Tibial nerve (tissue), 4 donors: ENCODE measurements at regions not wholly inside any gene's neighbourhood (a gene's known extent, or its start where the extent isn't known, plus 50 kb on each side); places are given as distances from the start of the nearest gene placed in this dataset.

Source experiments
- EP300 ChIP-seq, 2 donors: sonication (generic); formaldehyde crosslinking; IDR thresholded peaks; one replicate each; pipeline ENCODE4 v1.6.1; 2017; ENCODE audit warnings: antibody characterized with exemption in 2 of 2, mild to moderate bottlenecking in 1 of 2
- POLR2A ChIP-seq, 2 donors: fragments of 450-650 bp; IDR thresholded peaks; one replicate each; pipeline ENCODE4 v1.6.1; 2017; ENCODE audit warnings: antibody characterized with exemption in 2 of 2, mild to moderate bottlenecking in 2 of 2, moderate library complexity in 2 of 2
- TF ChIP-seq, protein P1 (sequence below), 5 experiments: fragments of 200-600 bp in 3 of 5; fragments of 450-650 bp in 2 of 5; sonication (generic) in 3 of 5; IDR thresholded peaks; one replicate each; pipeline ENCODE4 v1.5.1; 2016 to 2019; ENCODE audit warnings: antibody characterized with exemption in 5 of 5, mild to moderate bottlenecking in 3 of 5, moderate library complexity in 2 of 5

DNA sequence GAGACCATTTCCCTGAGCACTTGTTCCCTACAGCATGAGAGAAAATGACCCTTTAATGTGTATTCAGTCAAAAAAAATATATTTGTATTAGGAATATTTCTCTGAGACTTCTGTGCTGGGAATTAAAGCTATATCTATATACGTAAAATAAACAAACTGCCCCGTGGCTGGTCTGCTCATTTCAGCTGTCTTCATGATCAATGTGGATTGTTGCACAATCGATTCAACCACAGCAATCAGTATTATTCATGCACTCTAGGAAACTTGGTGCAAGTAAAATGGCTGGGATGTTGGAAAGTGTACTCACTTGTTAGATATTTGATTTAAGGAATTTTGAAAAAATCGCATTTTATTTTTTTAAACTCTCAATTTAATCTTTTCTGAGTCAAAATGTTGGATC is 307.9 kb upstream of the ZFP42 start:
- TF ChIP-seq, protein P1, sequence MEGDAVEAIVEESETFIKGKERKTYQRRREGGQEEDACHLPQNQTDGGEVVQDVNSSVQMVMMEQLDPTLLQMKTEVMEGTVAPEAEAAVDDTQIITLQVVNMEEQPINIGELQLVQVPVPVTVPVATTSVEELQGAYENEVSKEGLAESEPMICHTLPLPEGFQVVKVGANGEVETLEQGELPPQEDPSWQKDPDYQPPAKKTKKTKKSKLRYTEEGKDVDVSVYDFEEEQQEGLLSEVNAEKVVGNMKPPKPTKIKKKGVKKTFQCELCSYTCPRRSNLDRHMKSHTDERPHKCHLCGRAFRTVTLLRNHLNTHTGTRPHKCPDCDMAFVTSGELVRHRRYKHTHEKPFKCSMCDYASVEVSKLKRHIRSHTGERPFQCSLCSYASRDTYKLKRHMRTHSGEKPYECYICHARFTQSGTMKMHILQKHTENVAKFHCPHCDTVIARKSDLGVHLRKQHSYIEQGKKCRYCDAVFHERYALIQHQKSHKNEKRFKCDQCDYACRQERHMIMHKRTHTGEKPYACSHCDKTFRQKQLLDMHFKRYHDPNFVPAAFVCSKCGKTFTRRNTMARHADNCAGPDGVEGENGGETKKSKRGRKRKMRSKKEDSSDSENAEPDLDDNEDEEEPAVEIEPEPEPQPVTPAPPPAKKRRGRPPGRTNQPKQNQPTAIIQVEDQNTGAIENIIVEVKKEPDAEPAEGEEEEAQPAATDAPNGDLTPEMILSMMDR (IDR thresholded peaks at IDR 0.05): no peak
- TF ChIP-seq EP300 (IDR thresholded peaks at IDR 0.05): no peak
- no peak for TF ChIP-seq POLR2A (IDR thresholded peaks at IDR 0.05)
